Endothelial cell of umbilical vein (primary cell): ENCODE measurements at regions not wholly inside any gene's neighbourhood (a gene's known extent, or its start where the extent isn't known, plus 50 kb on each side); places are given as distances from the start of the nearest gene placed in this dataset.

Experiments
- BruUV-seq: library from RNA; stranded (reverse); fragments of 400-500 nt; replicated peaks from 2 replicates; lab custom pipeline; 2021; lab: Mats Ljungman, UMichigan
- CTCF ChIA-PET: fragments of 300-600, 350-600 bp; sonication (Branson Sonifier 250); formaldehyde crosslinking; loops from one replicate; lab custom pipeline; 2021; ENCODE audit warnings: antibody characterized with exemption, inconsistent platforms; lab: Charles Lee
- POLR2A ChIA-PET: fragments of 300-600, 350-600 bp; sonication (Branson Sonifier 250); formaldehyde crosslinking; loops from one replicate; lab custom pipeline; 2021; ENCODE audit warnings: antibody characterized with exemption, inconsistent platforms; lab: Charles Lee
- DNase-seq: peaks from one replicate; pipeline ENCODE4 v3.0.0-alpha.2; 2011; ENCODE audit warnings: low read depth, low spot score
- FAIRE-seq: peaks from 2 replicates; lab custom pipeline; 2011; peaks lifted over from hg19 to GRCh38; lab: Jason Lieb, UNC
- H2AFZ ChIP-seq: 2 replicates; pipeline ENCODE4 v1.6.0; 2012; ENCODE audit warnings: low read depth, low read length, control low read depth, inconsistent platforms
- H3K27ac ChIP-seq: 2 replicates; pipeline ENCODE4 v1.5.1; 2011; ENCODE audit warnings: low read depth, mild to moderate bottlenecking, control low read depth, low read length, moderate library complexity; ENCODE audit not compliant: insufficient read depth
- H3K27me3 ChIP-seq, 2 experiments: 2 replicates each; pipeline versions ENCODE4 v1.6.0 to v1.6.1; 2011; ENCODE audit warnings: low read length in 2 of 2, mixed read lengths in 1 of 2; ENCODE audit not compliant: control insufficient read depth in 2 of 2, insufficient read depth in 2 of 2
- H3K36me3 ChIP-seq, 2 experiments: 2 replicates in 1 of 2; 3 replicates in 1 of 2; pipeline ENCODE4 v1.5.1; 2011; ENCODE audit warnings: low read length in 2 of 2, mild to moderate bottlenecking in 1 of 2, moderate library complexity in 1 of 2; ENCODE audit not compliant: control insufficient read depth in 2 of 2, insufficient read depth in 2 of 2; ENCODE audit errors: extremely low read depth in 1 of 2
- H3K4me1 ChIP-seq: 3 replicates; pipeline ENCODE4 v1.5.1; 2011; ENCODE audit warnings: mild to moderate bottlenecking, low read length; ENCODE audit not compliant: control insufficient read depth, insufficient read depth; ENCODE audit errors: extremely low read depth
- H3K4me2 ChIP-seq: 2 replicates; pipeline ENCODE4 v1.6.1; 2011; ENCODE audit warnings: low read length, control low read depth, mixed read lengths; ENCODE audit not compliant: insufficient read depth
- H3K4me3 ChIP-seq, 3 experiments: fragments of 200-600 bp in 1 of 3; sonication (generic), shearing (Covaris generic) in 1 of 3; replicated peaks in 1 of 3; 2 replicates each; pipeline ENCODE4 v1.5.1; 2011 to 2016; ENCODE audit warnings: control low read depth in 3 of 3, low read length in 3 of 3, mild to moderate bottlenecking in 2 of 3, inconsistent platforms in 1 of 3, low read depth in 1 of 3, moderate library complexity in 1 of 3; ENCODE audit not compliant: insufficient read depth in 1 of 3
- H3K79me2 ChIP-seq: 2 replicates; pipeline ENCODE4 v1.6.0; 2012; ENCODE audit warnings: low read length, inconsistent platforms; ENCODE audit not compliant: control insufficient read depth, insufficient read depth
- H3K9ac ChIP-seq: replicated peaks from 2 replicates; pipeline ENCODE3; 2011; ENCODE audit warnings: low read length, control low read depth; ENCODE audit not compliant: insufficient read depth; ENCODE audit errors: extremely low read depth
- H3K9me1 ChIP-seq: replicated peaks from 3 replicates; pipeline ENCODE4 v1.6.0; 2011; ENCODE audit warnings: mild to moderate bottlenecking, low read length; ENCODE audit not compliant: control insufficient read depth, insufficient read depth; ENCODE audit errors: extremely low read depth
- H3K9me3 ChIP-seq: replicated peaks from 2 replicates; pipeline ENCODE4 v1.5.1; 2012; ENCODE audit warnings: low read length, inconsistent platforms; ENCODE audit not compliant: control insufficient read depth, insufficient read depth
- H4K20me1 ChIP-seq: replicated peaks from 2 replicates; pipeline ENCODE3; 2011; ENCODE audit warnings: mild to moderate bottlenecking, low read length; ENCODE audit not compliant: control insufficient read depth, insufficient read depth; ENCODE audit errors: extremely low read depth
- EZH2 ChIP-seq: IDR thresholded peaks from 2 replicates; pipeline ENCODE4 v1.6.1; 2012; ENCODE audit warnings: borderline replicate concordance, low read depth, mild to moderate bottlenecking, moderate library complexity, low read length, inconsistent platforms; ENCODE audit not compliant: severe bottlenecking
- FOS ChIP-seq: IDR thresholded peaks from 2 replicates; pipeline ENCODE4 v1.6.1; 2011; ENCODE audit warnings: mild to moderate bottlenecking, low read length, moderate library complexity, borderline replicate concordance; ENCODE audit not compliant: insufficient read depth
- GATA2 ChIP-seq: IDR thresholded peaks from 2 replicates; pipeline ENCODE4 v1.7.0; 2011; ENCODE audit warnings: low read depth, mild to moderate bottlenecking, moderate library complexity, mixed read lengths, low read length; ENCODE audit not compliant: insufficient read length, insufficient read depth
- JUN ChIP-seq: IDR thresholded peaks from 2 replicates; pipeline ENCODE4 v1.6.1; 2011; ENCODE audit warnings: borderline replicate concordance, low read depth; ENCODE audit not compliant: insufficient read length, insufficient read depth
- MAX ChIP-seq: IDR thresholded peaks from 2 replicates; pipeline ENCODE4 v1.6.1; 2011; ENCODE audit not compliant: insufficient read depth, insufficient read length
- MYC ChIP-seq: IDR thresholded peaks from one replicate; pipeline ENCODE4 v1.6.1; 2011; ENCODE audit warnings: mild to moderate bottlenecking, low read depth, low read length
- POLR2A ChIP-seq: IDR thresholded peaks from 2 replicates; pipeline ENCODE4 v1.6.1; 2012; ENCODE audit warnings: low read depth, mild to moderate bottlenecking, control low read depth, low read length
- POLR2AphosphoS5 ChIP-seq: IDR thresholded peaks from 2 replicates; pipeline ENCODE4 v1.6.1; 2012; ENCODE audit warnings: low read depth, mild to moderate bottlenecking, control low read depth, low read length, moderate library complexity; ENCODE audit not compliant: insufficient read depth
- dilution Hi-C: fragments of 300-500 bp; cut with MboI; formaldehyde crosslinking; loops from one replicate; pipeline ENCODE4 v1.15.0; 2019; ENCODE audit warnings: low sequenced_read_pairs; ENCODE audit not compliant: extremely low pct_ligation_motif_present
- intact Hi-C: fragments of 100-400 bp; cut with micrococcal nuclease; formaldehyde crosslinking; loops from one replicate; pipeline ENCODE4 v1.10.0; 2022
- TF ChIP-seq, protein P1 (sequence below), 2 donors: IDR thresholded peaks; 1 replicate in 1 of 2; 2 replicates in 1 of 2; pipeline ENCODE4 v1.5.1; 2011; ENCODE audit warnings: low read length in 2 of 2, mild to moderate bottlenecking in 2 of 2, moderate library complexity in 2 of 2, control low read depth in 1 of 2, inconsistent platforms in 1 of 2, low read depth in 1 of 2; ENCODE audit not compliant: insufficient read depth in 1 of 2; ENCODE audit errors: extremely low read depth in 1 of 2

GRCh38 chr3:103470498-103470897, 1035.7 kb downstream of the ZPLD1 start:
- H3K36me3 ChIP-seq = no peaks in the 10 kb centered on the region
- dilution Hi-C loops (no loop called here), intact Hi-C loops (no loop called here)
- BruUV-seq = no TSS peak
- DNase-seq (no peak), FAIRE-seq (no peak)
- H3K4me3 ChIP-seq = no peak overlapping the region
- H4K20me1 ChIP-seq = no peaks in the 10 kb centered on the region
- H3K9ac ChIP-seq = no peak overlapping the region
- H2AFZ ChIP-seq = no peak overlapping the region
- no peak overlapping the region for H3K4me2 ChIP-seq
- no peaks in the 10 kb centered on the region for H3K27me3 ChIP-seq
- CTCF ChIA-PET = no interaction called here
- TF ChIP-seq, protein P1, sequence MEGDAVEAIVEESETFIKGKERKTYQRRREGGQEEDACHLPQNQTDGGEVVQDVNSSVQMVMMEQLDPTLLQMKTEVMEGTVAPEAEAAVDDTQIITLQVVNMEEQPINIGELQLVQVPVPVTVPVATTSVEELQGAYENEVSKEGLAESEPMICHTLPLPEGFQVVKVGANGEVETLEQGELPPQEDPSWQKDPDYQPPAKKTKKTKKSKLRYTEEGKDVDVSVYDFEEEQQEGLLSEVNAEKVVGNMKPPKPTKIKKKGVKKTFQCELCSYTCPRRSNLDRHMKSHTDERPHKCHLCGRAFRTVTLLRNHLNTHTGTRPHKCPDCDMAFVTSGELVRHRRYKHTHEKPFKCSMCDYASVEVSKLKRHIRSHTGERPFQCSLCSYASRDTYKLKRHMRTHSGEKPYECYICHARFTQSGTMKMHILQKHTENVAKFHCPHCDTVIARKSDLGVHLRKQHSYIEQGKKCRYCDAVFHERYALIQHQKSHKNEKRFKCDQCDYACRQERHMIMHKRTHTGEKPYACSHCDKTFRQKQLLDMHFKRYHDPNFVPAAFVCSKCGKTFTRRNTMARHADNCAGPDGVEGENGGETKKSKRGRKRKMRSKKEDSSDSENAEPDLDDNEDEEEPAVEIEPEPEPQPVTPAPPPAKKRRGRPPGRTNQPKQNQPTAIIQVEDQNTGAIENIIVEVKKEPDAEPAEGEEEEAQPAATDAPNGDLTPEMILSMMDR (IDR thresholded peaks at IDR 0.05; ENCODE audit: extremely low read depth in 1 of 2, insufficient read depth in 1 of 2, low read depth in 1 of 2, low read length in 2 of 2) = no peak
- TF ChIP-seq FOS = no peak
- H3K79me2 ChIP-seq = no peaks in the 10 kb centered on the region
- POLR2A ChIA-PET = no interaction called here
- H3K9me1 ChIP-seq = no peaks in the 10 kb centered on the region
- H3K9me3 ChIP-seq = peaks cover 3% of the 10 kb centered on the region
- no peaks in the 10 kb centered on the region for H3K4me1 ChIP-seq
- H3K27ac ChIP-seq = no peak overlapping the region

GRCh38 chr3:103494011-103494410, 1059.2 kb downstream of the ZPLD1 start:
- Histone ChIP-seq H3K4me2 (no peak overlapping the region), H3K4me1 (no peaks in the 10 kb centered on the region), H3K79me2 (no peaks in the 10 kb centered on the region), H3K27ac (no peak overlapping the region), H3K27me3 (no peaks in the 10 kb centered on the region), H3K9ac (no peak overlapping the region), H3K9me3 (peaks cover 5% of the 10 kb centered on the region), H4K20me1 (no peaks in the 10 kb centered on the region), H3K9me1 (no peaks in the 10 kb centered on the region), H2AFZ (no peak overlapping the region), H3K36me3 (no peaks in the 10 kb centered on the region), H3K4me3 (no peak overlapping the region)
- POLR2A ChIA-PET = no interaction called here
- no TSS peak for BruUV-seq
- no peak for DNase-seq
- CTCF ChIA-PET = no interaction called here
- no peak for FAIRE-seq
- dilution Hi-C loops (no loop called here), intact Hi-C loops (no loop called here)
- TF ChIP-seq GATA2 = no peak
- TF ChIP-seq MYC = no peak
- TF ChIP-seq FOS = no peak
- no peak for TF ChIP-seq POLR2A
- TF ChIP-seq EZH2 = no peak
- no peak for TF ChIP-seq MAX
- no peak for TF ChIP-seq POLR2AphosphoS5
- no peak for TF ChIP-seq JUN
- TF ChIP-seq, protein P1 (IDR thresholded peaks at IDR 0.05; ENCODE audit: extremely low read depth in 1 of 2, insufficient read depth in 1 of 2, low read depth in 1 of 2, low read length in 2 of 2) = no peak
